ENCODE measurements at regions not wholly inside any gene's neighbourhood (a gene's known extent, or its start where the extent isn't known, plus 50 kb on each side); places are given as distances from the start of the nearest gene placed in this dataset.

DNA sequence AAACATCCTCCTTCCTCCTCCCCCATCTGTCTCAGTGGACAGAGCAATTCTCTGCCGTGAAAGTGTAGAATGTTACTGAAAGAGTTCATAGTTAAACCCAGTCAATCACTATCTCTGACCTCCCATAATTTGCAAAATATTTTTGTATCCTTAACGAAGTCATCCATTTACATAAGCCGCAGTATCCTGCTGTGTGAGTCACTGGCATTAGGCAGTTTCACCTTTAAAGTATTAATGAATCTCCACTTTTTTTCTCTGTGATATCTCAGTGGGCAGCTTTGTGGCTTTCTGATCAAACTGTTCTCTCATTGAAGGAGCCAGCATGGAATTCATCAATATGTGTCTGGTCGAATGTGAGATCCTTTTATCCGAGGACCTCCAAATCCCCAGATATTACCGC, 678.6 kb upstream of the TENM3 start:
- no peak overlapping the region for H3K4me3 ChIP-seq (ENCODE audit: low read depth, low read length)
- no peak for DNase-seq (ENCODE audit: low read depth)
- in situ Hi-C loops (cut with HindIII; ENCODE audit: low sequenced_read_pairs), result no loop called here
- TF ChIP-seq, protein P1, sequence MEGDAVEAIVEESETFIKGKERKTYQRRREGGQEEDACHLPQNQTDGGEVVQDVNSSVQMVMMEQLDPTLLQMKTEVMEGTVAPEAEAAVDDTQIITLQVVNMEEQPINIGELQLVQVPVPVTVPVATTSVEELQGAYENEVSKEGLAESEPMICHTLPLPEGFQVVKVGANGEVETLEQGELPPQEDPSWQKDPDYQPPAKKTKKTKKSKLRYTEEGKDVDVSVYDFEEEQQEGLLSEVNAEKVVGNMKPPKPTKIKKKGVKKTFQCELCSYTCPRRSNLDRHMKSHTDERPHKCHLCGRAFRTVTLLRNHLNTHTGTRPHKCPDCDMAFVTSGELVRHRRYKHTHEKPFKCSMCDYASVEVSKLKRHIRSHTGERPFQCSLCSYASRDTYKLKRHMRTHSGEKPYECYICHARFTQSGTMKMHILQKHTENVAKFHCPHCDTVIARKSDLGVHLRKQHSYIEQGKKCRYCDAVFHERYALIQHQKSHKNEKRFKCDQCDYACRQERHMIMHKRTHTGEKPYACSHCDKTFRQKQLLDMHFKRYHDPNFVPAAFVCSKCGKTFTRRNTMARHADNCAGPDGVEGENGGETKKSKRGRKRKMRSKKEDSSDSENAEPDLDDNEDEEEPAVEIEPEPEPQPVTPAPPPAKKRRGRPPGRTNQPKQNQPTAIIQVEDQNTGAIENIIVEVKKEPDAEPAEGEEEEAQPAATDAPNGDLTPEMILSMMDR (IDR thresholded peaks at IDR 0.05; ENCODE audit: low read depth, low read length, missing control alignments), result no peak

DNA sequence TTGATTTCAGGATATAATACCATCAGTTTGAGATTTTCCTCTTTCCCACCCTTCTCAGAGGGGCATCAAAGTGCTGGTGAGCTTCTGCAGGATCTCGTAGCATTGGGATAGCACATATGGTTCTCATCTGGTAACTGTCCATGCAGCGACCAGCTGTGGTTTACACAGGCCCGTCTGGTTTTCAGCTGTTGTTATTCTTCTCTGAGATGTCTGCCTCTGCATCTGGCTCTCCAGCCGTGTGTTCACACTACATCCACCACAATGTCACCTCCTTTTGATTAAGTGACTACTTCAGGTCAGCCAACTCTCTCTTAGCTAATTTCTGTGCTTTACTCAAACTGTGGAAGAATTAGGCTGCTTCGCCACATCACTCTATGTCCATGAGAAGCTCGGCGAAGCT, 676.7 kb upstream of the TENM3 start:
- in situ Hi-C loops (cut with HindIII; ENCODE audit: low sequenced_read_pairs), result no loop called here
- DNase-seq (ENCODE audit: low read depth), result peak; percentile 81
- TF ChIP-seq, protein P1 (IDR thresholded peaks at IDR 0.05; ENCODE audit: low read depth, low read length, missing control alignments), result no peak
- H3K4me3 ChIP-seq (ENCODE audit: low read depth, low read length), result no peak overlapping the region

- in situ Hi-C loops (cut with HindIII; ENCODE audit: low sequenced_read_pairs), result no loop called here
- H3K4me3 ChIP-seq (ENCODE audit: low read depth, low read length), result no peak overlapping the region
- DNase-seq (ENCODE audit: low read depth), result peak; percentile 35
- TF ChIP-seq, protein P1 (IDR thresholded peaks at IDR 0.05; ENCODE audit: low read depth, low read length, missing control alignments), result peak; percentile 59
These were observed 673.6 kb upstream of the TENM3 start for GRCh38 chr4:181569553-181569952.

GRCh38 chr4:181578911-181579310, 664.3 kb upstream of the TENM3 start:
- no peak for DNase-seq (ENCODE audit: low read depth)
- H3K4me3 ChIP-seq (ENCODE audit: low read depth, low read length), result no peak overlapping the region
- TF ChIP-seq, protein P1 (IDR thresholded peaks at IDR 0.05; ENCODE audit: low read depth, low read length, missing control alignments), result no peak
- in situ Hi-C loops (cut with HindIII; ENCODE audit: low sequenced_read_pairs), result no loop called here

DNA sequence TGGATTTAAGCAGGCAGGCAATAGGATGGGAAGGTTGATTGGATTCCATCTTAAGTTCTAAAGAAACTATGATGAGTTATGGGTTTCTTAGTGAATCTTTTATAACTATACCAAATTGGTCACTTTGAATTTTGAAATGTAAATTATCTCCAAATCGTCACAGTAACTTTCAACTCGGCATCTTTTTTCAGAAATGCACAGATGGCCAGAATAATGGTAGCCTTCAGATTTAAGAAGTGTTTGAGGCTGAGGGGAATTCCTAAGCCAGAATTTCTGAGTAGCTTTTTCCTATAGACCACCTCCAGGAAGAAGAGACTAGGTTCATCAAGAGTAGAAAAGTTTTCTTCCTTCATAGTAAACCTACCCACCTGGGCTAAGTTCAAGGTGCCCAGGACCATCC, 663.7 kb upstream of the TENM3 start:
- DNase-seq (ENCODE audit: low read depth), result no peak
- TF ChIP-seq, protein P1 (IDR thresholded peaks at IDR 0.05; ENCODE audit: low read depth, low read length, missing control alignments), result no peak
- no peak overlapping the region for H3K4me3 ChIP-seq (ENCODE audit: low read depth, low read length)
- in situ Hi-C loops (cut with HindIII; ENCODE audit: low sequenced_read_pairs), result no loop called here

GRCh38 chr4:181581983-181582382, 661.2 kb upstream of the TENM3 start:
- in situ Hi-C loops (cut with HindIII; ENCODE audit: low sequenced_read_pairs), result no loop called here
- TF ChIP-seq, protein P1 (IDR thresholded peaks at IDR 0.05; ENCODE audit: low read depth, low read length, missing control alignments), result no peak
- no peak for DNase-seq (ENCODE audit: low read depth)
- H3K4me3 ChIP-seq (ENCODE audit: low read depth, low read length), result no peak overlapping the region

DNA sequence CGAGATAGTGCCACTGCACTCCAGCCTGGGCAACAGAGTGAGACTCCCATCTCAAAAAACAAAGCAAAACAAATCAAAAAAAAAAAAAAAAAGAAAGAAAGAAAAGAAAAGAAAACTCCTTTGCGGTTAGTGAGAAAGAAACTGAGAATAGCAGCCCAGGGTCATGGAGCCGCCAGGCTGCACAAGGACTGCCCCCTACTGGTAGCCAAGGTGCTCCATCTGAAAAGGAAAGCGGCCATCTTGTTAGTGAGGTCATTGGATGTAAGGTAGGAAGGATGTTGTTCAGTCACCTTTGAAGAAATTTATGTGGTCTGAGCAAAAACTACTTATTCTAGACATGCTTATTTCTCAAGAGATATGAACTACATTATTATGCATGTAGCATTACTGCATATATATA, 660.6 kb upstream of the TENM3 start:
- H3K4me3 ChIP-seq (ENCODE audit: low read depth, low read length), result no peak overlapping the region
- in situ Hi-C loops (cut with HindIII; ENCODE audit: low sequenced_read_pairs), result no loop called here
- DNase-seq (ENCODE audit: low read depth), result no peak
- TF ChIP-seq, protein P1 (IDR thresholded peaks at IDR 0.05; ENCODE audit: low read depth, low read length, missing control alignments), result no peak

Data from astrocyte of the cerebellum (primary cell).